HepG2 (cell line): ENCODE measurements at regions not wholly inside any gene's neighbourhood (a gene's known extent, or its start where the extent isn't known, plus 50 kb on each side); places are given as distances from the start of the nearest gene placed in this dataset.

Experiments used
- ATAC-seq: fragments of 200-7000 bp; cut with Tn5 transposase; 3 replicates; pipeline ENCODE4 v1.9.1; 2020; ENCODE audit warnings: mild to moderate bottlenecking, moderate library complexity
- BruUV-seq: library from RNA; stranded (reverse); fragments of 400-500 nt; replicated peaks from 2 replicates; lab custom pipeline; 2021; lab: Mats Ljungman, UMichigan
- CTCF ChIA-PET: fragments of 300-600 bp; formaldehyde crosslinking; extraction: SDS; loops from one replicate; lab custom pipeline; 2021; ENCODE audit warnings: low total read pairs, inconsistent platforms, low intra/inter-chr PET ratio; lab: Yijun Ruan, JAX
- POLR2A ChIA-PET: fragments of 350-600 bp; sonication (Branson Sonifier 250); formaldehyde crosslinking; loops from one replicate; lab custom pipeline; 2020; ENCODE audit warnings: antibody characterized with exemption, inconsistent platforms; lab: Yijun Ruan, JAX
- DNase-seq: peaks from one replicate; pipeline ENCODE4 v3.0.0-alpha.2; 2015; ENCODE audit warnings: low spot score
- FAIRE-seq: peaks from 3 replicates; lab custom pipeline; 2011; peaks lifted over from hg19 to GRCh38; lab: Jason Lieb, UNC
- H2AFZ ChIP-seq: one replicate; pipeline ENCODE4 v1.6.1; 2011; ENCODE audit warnings: low read length, inconsistent platforms
- H3K27ac ChIP-seq: fragments of 300-600 bp; 3 replicates; pipeline ENCODE4 v1.8.0; 2011; ENCODE audit warnings: mixed run types, mild to moderate bottlenecking, mixed read lengths, low read length, inconsistent platforms; ENCODE audit not compliant: insufficient read depth; ENCODE audit errors: extremely low read length
- H3K27me3 ChIP-seq, 2 experiments: fragments of 200-600 bp in 1 of 2; 2 replicates in 1 of 2; 3 replicates in 1 of 2; pipeline versions ENCODE4 v1.6.0 to v1.8.0; 2011; ENCODE audit warnings: low read length in 2 of 2, mild to moderate bottlenecking in 2 of 2, moderate library complexity in 2 of 2, inconsistent platforms in 1 of 2; ENCODE audit not compliant: insufficient read depth in 2 of 2, control insufficient read depth in 1 of 2
- H3K36me3 ChIP-seq, 2 experiments: fragments of 200-600 bp in 1 of 2; replicated peaks in 1 of 2; 2 replicates in 1 of 2; 3 replicates in 1 of 2; pipeline versions ENCODE4 v1.5.1 to v1.8.0; 2011; ENCODE audit warnings: low read length in 2 of 2, inconsistent platforms in 1 of 2; ENCODE audit not compliant: insufficient read depth in 2 of 2, control insufficient read depth in 1 of 2
- H3K4me1 ChIP-seq: 2 replicates; pipeline ENCODE4 v1.5.1; 2012; ENCODE audit warnings: low read length, inconsistent platforms; ENCODE audit not compliant: insufficient read depth
- H3K4me2 ChIP-seq: 2 replicates; pipeline ENCODE4 v1.6.0; 2011; ENCODE audit warnings: low read depth, low read length, inconsistent platforms
- H3K4me3 ChIP-seq, 3 experiments: fragments of 200-600 bp in 1 of 3; sonication (generic), shearing (Covaris generic) in 1 of 3; replicated peaks in 1 of 3; 2 replicates each; pipeline ENCODE4 v1.5.1; 2011 to 2016; ENCODE audit warnings: low read length in 3 of 3, inconsistent platforms in 2 of 3, low read depth in 2 of 3, mild to moderate bottlenecking in 2 of 3, control low read depth in 1 of 3, mixed read lengths in 1 of 3; ENCODE audit not compliant: insufficient read depth in 1 of 3
- H3K79me2 ChIP-seq: one replicate; pipeline ENCODE4 v1.6.1; 2011; ENCODE audit warnings: low read length, inconsistent platforms; ENCODE audit not compliant: insufficient read depth
- H3K9ac ChIP-seq: 2 replicates; pipeline ENCODE4 v1.6.0; 2011; ENCODE audit warnings: mild to moderate bottlenecking, low read depth, low read length, inconsistent platforms; ENCODE audit not compliant: insufficient read depth
- H3K9me3 ChIP-seq: 2 replicates; pipeline ENCODE4 v1.5.1; 2012; ENCODE audit warnings: mild to moderate bottlenecking, low read length
- H4K20me1 ChIP-seq: 2 replicates; pipeline ENCODE4 v1.6.0; 2011; ENCODE audit warnings: inconsistent platforms, mild to moderate bottlenecking, low read length, moderate library complexity; ENCODE audit not compliant: insufficient read depth
- CC2D1A ChIP-seq: sonication (generic); formaldehyde crosslinking; IDR thresholded peaks from 2 replicates; pipeline ENCODE4 v1.8.1; 2023; ENCODE audit warnings: mild to moderate bottlenecking, missing genetic modification reagents
- HMGXB4 ChIP-seq, 2 experiments: sonication (generic) in 1 of 2; formaldehyde crosslinking in 1 of 2; IDR thresholded peaks; 2 replicates each; pipeline versions ENCODE4 v1.4.0 to v1.6.1; 2018 to 2020; ENCODE audit warnings: missing genetic modification reagents in 2 of 2, borderline replicate concordance in 1 of 2, low read depth in 1 of 2, mild to moderate bottlenecking in 1 of 2, missing biosample characterization in 1 of 2
- JARID2 ChIP-seq: sonication (generic); formaldehyde crosslinking; IDR thresholded peaks from 2 replicates; pipeline ENCODE4 v1.8.1; 2023; ENCODE audit warnings: missing genetic modification reagents, inconsistent platforms; ENCODE audit not compliant: insufficient replicate concordance
- KLF12 ChIP-seq: sonication (generic); formaldehyde crosslinking; IDR thresholded peaks from 2 replicates; pipeline ENCODE4 v1.4.0; 2020; ENCODE audit warnings: missing genetic modification reagents, borderline replicate concordance
- KLF13 ChIP-seq: sonication (generic); formaldehyde crosslinking; IDR thresholded peaks from 2 replicates; pipeline ENCODE4 v1.4.0; 2020; ENCODE audit warnings: mild to moderate bottlenecking, missing genetic modification reagents
- REXO4 ChIP-seq: sonication (generic); formaldehyde crosslinking; IDR thresholded peaks from 2 replicates; pipeline ENCODE4 v1.8.0; 2022; ENCODE audit warnings: missing genetic modification reagents, mild to moderate bottlenecking, borderline replicate concordance
- RFX1 ChIP-seq: fragments of 450-650 bp; IDR thresholded peaks from 2 replicates; pipeline ENCODE4 v1.6.1; 2017
- SUZ12 ChIP-seq: fragments of 150-350 bp; IDR thresholded peaks from 2 replicates; pipeline ENCODE4 v1.6.1; 2014; ENCODE audit warnings: low read depth, low read length
- TFE3 ChIP-seq: IDR thresholded peaks from 2 replicates; pipeline ENCODE4 v1.6.1; 2016
- ZBTB42 ChIP-seq: sonication (generic); formaldehyde crosslinking; IDR thresholded peaks from 2 replicates; pipeline ENCODE4 v1.5.0; 2020; ENCODE audit warnings: mild to moderate bottlenecking, missing genetic modification reagents
- ZNF331 ChIP-seq: sonication (generic); formaldehyde crosslinking; IDR thresholded peaks from 2 replicates; pipeline ENCODE4 v1.4.0; 2020; ENCODE audit warnings: missing genetic modification reagents
- ZNF460 ChIP-seq: sonication (generic); formaldehyde crosslinking; IDR thresholded peaks from 2 replicates; pipeline ENCODE4 v1.5.1; 2020; ENCODE audit warnings: missing genetic modification reagents, mild to moderate bottlenecking, borderline replicate concordance
- ZNF589 ChIP-seq: sonication (generic); formaldehyde crosslinking; conservative IDR thresholded peaks from 2 replicates; pipeline ENCODE4 v1.8.0; 2022; ENCODE audit warnings: mild to moderate bottlenecking, moderate library complexity, missing genetic modification reagents
- ZNF607 ChIP-seq: sonication (generic); formaldehyde crosslinking; IDR thresholded peaks from 2 replicates; pipeline ENCODE4 v1.5.1; 2020; ENCODE audit warnings: missing genetic modification reagents, mild to moderate bottlenecking, borderline replicate concordance
- in situ Hi-C: cut with HindIII; loops from 2 replicates; pipeline ENCODE4 v1.10.0; 2017; ENCODE audit warnings: low pct_unique_long_range_greater_than_20kb; ENCODE audit not compliant: extremely low pct_ligation_motif_present
- intact Hi-C: fragments of 100-400 bp; cut with micrococcal nuclease; formaldehyde crosslinking; loops from one replicate; pipeline ENCODE4 v1.10.0; 2022; ENCODE audit not compliant: unreplicated experiment
- TF ChIP-seq, protein P1 (sequence below): IDR thresholded peaks from 2 replicates; pipeline ENCODE4 v1.6.1; 2012; ENCODE audit warnings: low read depth, low read length, improper control_type of control experiment
- TF ChIP-seq, protein P2 (sequence below): sonication (generic); formaldehyde crosslinking; IDR thresholded peaks from 2 replicates; pipeline ENCODE4 v1.4.0; 2020; ENCODE audit warnings: missing genetic modification reagents

DNA sequence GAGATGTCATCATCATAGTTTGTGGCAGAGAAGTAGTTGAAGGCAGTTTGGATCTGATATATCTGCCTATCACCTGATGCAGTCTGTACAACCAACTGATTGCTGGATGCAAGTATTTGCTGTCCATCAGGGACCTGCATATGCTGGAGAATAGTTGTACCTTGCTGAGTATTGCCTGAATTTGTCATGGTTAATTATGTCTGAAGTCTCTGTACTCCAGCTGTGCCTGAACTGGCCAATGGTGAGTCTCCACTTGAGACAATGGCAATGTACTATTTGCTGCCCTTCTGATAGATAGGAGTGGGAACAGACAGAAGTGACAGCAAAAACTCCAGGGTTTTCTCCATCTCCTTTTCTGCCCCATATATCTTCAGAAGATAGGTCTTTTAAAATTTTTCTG lies 531.5 kb downstream of the EPHA7 start:
- H4K20me1 ChIP-seq: no peaks in the 10 kb centered on the region
- H3K27me3 ChIP-seq: no peaks in the 10 kb centered on the region
- in situ Hi-C loops: no loop called here
- CTCF ChIA-PET: no interaction called here
- BruUV-seq: no TSS peak
- intact Hi-C loops: no loop called here
- H3K9me3 ChIP-seq: peaks cover 9% of the 10 kb centered on the region; the same call in 1 of the 2 replicates
- no peak overlapping the region for H2AFZ ChIP-seq
- no peak overlapping the region for H3K27ac ChIP-seq
- H3K4me3 ChIP-seq: no peak overlapping the region
- no peaks in the 10 kb centered on the region for H3K4me1 ChIP-seq
- FAIRE-seq (no peak), DNase-seq (no peak), ATAC-seq (no peak)
- no peak overlapping the region for H3K4me2 ChIP-seq
- H3K9ac ChIP-seq: no peak overlapping the region
- TF ChIP-seq JARID2 (CRISPR knock-in tag): no peak
- no peak for TF ChIP-seq KLF12
- TF ChIP-seq ZNF460 (CRISPR knock-in tag): no peak
- TF ChIP-seq CC2D1A (CRISPR knock-in tag): no peak
- TF ChIP-seq ZNF589 (CRISPR knock-in tag): no peak
- no peak for TF ChIP-seq ZNF331 (CRISPR knock-in tag)
- TF ChIP-seq, protein P1, sequence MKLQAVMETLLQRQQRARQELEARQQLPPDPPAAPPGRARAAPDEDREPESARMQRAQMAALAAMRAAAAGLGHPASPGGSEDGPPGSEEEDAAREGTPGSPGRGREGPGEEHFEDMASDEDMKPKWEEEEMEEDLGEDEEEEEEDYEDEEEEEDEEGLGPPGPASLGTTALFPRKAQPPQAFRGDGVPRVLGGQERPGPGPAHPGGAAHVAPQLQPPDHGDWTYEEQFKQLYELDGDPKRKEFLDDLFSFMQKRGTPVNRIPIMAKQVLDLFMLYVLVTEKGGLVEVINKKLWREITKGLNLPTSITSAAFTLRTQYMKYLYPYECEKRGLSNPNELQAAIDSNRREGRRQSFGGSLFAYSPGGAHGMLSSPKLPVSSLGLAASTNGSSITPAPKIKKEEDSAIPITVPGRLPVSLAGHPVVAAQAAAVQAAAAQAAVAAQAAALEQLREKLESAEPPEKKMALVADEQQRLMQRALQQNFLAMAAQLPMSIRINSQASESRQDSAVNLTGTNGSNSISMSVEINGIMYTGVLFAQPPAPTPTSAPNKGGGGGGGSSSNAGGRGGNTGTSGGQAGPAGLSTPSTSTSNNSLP: no peak
- TF ChIP-seq, protein P2, sequence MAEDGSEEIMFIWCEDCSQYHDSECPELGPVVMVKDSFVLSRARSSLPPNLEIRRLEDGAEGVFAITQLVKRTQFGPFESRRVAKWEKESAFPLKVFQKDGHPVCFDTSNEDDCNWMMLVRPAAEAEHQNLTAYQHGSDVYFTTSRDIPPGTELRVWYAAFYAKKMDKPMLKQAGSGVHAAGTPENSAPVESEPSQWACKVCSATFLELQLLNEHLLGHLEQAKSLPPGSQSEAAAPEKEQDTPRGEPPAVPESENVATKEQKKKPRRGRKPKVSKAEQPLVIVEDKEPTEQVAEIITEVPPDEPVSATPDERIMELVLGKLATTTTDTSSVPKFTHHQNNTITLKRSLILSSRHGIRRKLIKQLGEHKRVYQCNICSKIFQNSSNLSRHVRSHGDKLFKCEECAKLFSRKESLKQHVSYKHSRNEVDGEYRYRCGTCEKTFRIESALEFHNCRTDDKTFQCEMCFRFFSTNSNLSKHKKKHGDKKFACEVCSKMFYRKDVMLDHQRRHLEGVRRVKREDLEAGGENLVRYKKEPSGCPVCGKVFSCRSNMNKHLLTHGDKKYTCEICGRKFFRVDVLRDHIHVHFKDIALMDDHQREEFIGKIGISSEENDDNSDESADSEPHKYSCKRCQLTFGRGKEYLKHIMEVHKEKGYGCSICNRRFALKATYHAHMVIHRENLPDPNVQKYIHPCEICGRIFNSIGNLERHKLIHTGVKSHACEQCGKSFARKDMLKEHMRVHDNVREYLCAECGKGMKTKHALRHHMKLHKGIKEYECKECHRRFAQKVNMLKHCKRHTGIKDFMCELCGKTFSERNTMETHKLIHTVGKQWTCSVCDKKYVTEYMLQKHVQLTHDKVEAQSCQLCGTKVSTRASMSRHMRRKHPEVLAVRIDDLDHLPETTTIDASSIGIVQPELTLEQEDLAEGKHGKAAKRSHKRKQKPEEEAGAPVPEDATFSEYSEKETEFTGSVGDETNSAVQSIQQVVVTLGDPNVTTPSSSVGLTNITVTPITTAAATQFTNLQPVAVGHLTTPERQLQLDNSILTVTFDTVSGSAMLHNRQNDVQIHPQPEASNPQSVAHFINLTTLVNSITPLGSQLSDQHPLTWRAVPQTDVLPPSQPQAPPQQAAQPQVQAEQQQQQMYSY (CRISPR knock-in tag): no peak
- TF ChIP-seq ZBTB42 (CRISPR knock-in tag): no peak
- no peak for TF ChIP-seq REXO4 (CRISPR knock-in tag)
- no peak for TF ChIP-seq SUZ12
- TF ChIP-seq HMGXB4 (CRISPR knock-in tag; IDR thresholded peaks at IDR 0.05; ENCODE audit: borderline replicate concordance in 1 of 2, low read depth in 1 of 2): no peak
- no peak for TF ChIP-seq KLF13 (CRISPR knock-in tag)
- no peak for TF ChIP-seq RFX1
- TF ChIP-seq TFE3: no peak
- TF ChIP-seq ZNF607 (CRISPR knock-in tag): no peak
- POLR2A ChIA-PET: no interaction called here
- no peaks in the 10 kb centered on the region for H3K36me3 ChIP-seq
- H3K79me2 ChIP-seq: no peaks in the 10 kb centered on the region
